ENCODE measurements at regions not wholly inside any gene's neighbourhood (a gene's known extent, or its start where the extent isn't known, plus 50 kb on each side); places are given as distances from the start of the nearest gene placed in this dataset.
"Not testable (repeated sequence)": the region's sequence is repeated elsewhere in the genome, so short reads cannot be mapped to it uniquely, and the experiment has no call there.

- no peak for DNase-seq
These were observed 428.1 kb upstream of the NOX3 start for GRCh38 chr6:155883741-155884140.

- DNase-seq = no peak
These were observed 427.7 kb upstream of the NOX3 start for GRCh38 chr6:155883334-155883731.

- DNase-seq = no peak
These were observed 427.1 kb upstream of the NOX3 start for GRCh38 chr6:155882527-155883333.

GRCh38 chr6:155881826-155882526, 426.3 kb upstream of the NOX3 start:
- no peak for DNase-seq

DNA sequence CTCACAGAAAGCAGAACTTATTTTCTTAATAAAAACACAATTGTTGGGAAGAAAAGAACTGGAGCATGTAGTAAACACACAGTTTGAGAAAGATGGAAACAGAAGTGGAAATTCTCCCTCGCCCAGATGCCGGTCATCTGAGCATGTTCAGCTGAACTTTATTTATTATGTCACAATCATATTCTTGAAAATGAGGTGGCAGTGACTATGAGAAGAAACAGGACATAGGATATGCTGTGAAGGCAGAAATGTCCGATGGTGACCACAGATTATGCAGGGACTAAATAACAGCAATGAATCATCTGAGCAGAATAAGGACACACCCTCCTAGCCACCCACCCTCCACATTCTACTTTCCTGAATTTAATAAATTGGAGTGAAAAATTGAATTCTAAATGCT, 425.3 kb upstream of the NOX3 start:
- no peak for DNase-seq

DNA sequence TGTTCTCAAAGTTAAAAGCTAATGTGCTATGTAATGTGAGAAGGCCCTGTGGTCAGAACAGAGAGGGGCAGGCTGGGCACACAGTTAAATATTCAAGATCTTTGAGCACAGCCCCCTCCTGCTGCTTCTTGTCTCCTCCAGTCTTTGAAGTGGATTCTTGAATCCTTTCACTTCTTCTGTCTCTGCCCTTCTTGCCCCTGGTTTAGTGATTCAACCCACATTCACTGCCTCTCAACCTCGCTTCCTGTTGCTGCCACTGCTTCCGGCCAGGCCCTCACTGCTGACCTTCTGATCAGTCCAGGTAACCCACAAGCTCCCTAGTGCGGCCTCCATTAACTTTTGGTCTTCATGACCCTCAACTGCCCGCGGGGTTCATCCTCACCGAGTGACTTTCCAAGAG, 417.3 kb upstream of the NOX3 start:
- DNase-seq = no peak

GRCh38 chr6:155867682-155868081, 412.0 kb upstream of the NOX3 start:
- no peak for DNase-seq

GRCh38 chr6:155866676-155867390, 411.2 kb upstream of the NOX3 start:
- not testable (repeated sequence) for DNase-seq

DNA sequence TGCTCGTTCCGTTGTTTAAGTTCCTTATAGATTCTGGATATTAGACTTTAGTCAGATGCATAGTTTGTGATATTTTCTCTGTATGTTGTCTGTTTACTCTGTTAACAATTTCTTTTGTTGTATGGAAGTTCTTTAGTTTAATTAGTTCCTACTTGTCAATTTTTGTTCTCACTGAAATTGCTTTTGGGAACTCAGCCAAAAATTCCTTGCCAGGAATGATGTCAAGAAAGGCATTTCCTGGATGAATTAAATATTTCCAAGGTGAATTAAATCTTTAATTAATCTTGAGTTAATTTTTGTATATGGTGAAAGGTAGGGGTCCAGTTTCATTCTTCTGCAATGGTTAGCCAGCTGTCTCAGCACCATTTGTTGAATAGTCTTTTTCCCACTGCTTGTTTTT, 406.2 kb upstream of the NOX3 start:
- DNase-seq = no peak

- not testable (repeated sequence) for DNase-seq
These were observed 403.3 kb upstream of the NOX3 start for GRCh38 chr6:155858906-155859305.

DNA sequence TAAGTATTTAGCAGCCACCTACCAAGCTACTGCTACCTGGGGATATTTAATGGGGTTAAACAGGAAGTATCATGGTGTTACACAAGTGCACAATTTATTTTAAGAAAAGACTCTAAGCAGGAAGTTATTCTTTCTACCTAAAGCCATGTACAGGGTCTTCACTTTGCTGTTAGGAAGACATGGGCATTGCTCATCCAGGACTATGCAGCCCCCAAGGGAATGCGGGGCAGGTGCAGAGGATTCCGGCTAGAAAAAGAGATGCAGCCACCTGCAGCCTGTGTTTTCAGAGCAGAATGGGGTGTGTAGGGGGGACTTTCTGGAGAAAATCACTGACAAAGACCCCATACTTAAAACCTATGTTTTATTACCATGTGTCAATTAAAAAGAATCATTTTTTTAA, 399.1 kb upstream of the NOX3 start:
- DNase-seq = no peak

DNA sequence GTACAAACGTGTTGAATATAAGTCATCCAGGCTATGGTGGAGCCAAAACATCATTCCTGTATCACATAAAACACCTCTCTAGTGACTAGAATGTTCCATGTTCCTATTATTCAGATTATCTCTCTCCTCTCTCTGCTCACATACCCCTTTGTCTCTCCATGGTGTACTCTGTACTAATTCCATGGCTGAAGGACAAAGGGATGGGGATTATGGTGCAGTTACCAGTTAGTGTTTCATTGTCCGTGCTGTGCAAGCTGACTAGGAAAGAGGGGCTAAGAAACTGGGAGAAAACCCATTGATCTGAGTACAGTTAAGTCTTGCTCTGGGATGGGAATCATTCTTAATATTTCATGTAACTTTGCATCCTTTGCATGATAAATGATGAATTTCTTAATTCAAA, 397.4 kb upstream of the NOX3 start:
- no peak for DNase-seq

GRCh38 chr6:155850408-155850841, 394.8 kb upstream of the NOX3 start:
- DNase-seq = no peak

- no peak for DNase-seq
These were observed 392.1 kb upstream of the NOX3 start for GRCh38 chr6:155847711-155848110.

DNA sequence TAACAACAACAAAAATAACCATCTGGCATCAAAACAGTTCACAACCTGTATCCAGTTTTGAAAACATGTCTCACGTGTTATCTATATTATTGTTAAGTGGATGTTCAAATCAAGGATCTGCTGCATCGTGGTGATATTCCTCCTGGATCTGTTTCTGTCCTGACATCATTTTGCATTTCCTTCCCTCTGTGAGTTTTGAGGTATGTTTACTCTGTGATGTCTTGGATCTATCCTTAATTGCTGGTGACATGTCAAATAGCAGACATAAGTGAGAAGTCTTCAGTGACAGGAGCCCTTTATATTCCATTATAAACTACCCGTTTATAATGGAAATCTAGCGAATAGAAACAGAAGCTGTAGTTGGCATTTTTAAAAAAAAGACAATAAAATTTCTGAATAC, 381.8 kb upstream of the NOX3 start:
- DNase-seq = no peak

- DNase-seq = no peak
These were observed 377.0 kb upstream of the NOX3 start for GRCh38 chr6:155832596-155832995.

- DNase-seq = no peak
These were observed 374.9 kb upstream of the NOX3 start for GRCh38 chr6:155830531-155830930.

DNA sequence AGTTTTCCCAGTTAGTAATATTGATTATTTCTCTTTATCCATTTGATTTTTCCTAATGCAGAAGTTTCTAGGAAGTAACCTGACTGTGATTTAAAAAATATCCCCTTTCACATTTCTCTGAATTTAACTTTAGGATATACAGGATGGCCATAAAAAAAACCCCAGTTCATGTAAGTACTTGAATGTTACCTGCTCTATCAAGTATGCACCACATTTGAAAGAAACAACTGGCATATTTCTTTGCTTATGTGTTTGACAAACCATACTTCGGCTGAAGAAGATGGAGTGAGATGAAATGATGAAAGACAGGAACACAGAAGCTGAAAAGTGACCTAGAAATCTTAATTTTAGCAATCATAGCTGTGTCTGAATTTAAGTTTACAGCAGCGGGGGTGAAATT, 374.0 kb upstream of the NOX3 start:
- no peak for DNase-seq

- DNase-seq = no peak
These were observed 373.4 kb upstream of the NOX3 start for GRCh38 chr6:155828989-155829388.

GRCh38 chr6:155818698-155819097, 363.1 kb upstream of the NOX3 start:
- no peak for DNase-seq

DNA sequence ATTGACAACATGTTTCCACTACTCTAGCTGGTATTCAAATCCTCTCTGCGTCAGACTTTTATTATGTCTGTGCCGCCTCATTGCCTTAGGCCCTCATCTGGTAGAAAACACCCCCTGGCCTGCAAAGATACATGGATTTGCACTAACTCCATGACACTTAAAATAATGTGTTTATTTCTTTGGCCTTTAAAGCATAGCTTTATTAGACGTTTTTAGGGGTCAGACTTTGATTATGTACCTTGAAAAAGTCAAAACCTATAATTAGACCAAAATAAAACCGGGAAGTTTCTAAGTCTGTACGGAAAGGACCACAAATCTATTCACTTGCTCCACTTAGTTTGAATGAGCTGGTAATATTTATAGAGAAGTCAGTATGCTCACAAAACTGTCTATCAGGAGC, 357.9 kb upstream of the NOX3 start:
- no peak for DNase-seq

- no peak for DNase-seq
These were observed 351.6 kb upstream of the NOX3 start for GRCh38 chr6:155807243-155807642.

DNA sequence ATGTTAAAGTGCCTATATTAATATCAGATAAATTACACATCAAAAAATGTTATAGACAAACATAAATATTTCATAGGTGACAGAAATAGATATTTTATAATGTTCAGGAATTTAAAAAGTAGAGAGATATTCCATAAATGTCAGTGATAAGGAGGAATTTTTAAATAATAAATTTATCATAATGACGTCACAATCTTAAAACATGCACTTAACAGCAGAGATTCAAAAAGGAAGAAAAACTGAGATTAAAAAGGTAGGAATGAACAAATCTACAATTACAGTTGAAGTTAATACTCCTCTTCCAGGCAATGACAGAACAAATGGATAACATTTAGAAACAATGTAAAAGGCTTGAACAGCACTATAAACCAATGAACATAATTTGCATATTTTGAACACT, 345.4 kb upstream of the NOX3 start:
- no peak for DNase-seq

- DNase-seq = not testable (repeated sequence)
These were observed 343.2 kb upstream of the NOX3 start for GRCh38 chr6:155798876-155799275.
